Lower lobe of right lung (tissue), 2 donors: ENCODE measurements at regions not wholly inside any gene's neighbourhood (a gene's known extent, or its start where the extent isn't known, plus 50 kb on each side); places are given as distances from the start of the nearest gene placed in this dataset.

Experiments used
- ATAC-seq, 2 donors: fragments of 200-7000 bp; cut with Tn5 transposase; one replicate each; pipeline ENCODE4 v1.9.1; 2020 to 2022; ENCODE audit warnings: mild to moderate bottlenecking in 2 of 2, moderate library complexity in 2 of 2
- DNase-seq: peaks from one replicate; pipeline ENCODE4 v3.0.0-alpha.2; 2020
- H3K27ac ChIP-seq: fragments of 200-600 bp; one replicate; pipeline ENCODE4 v1.8.0; 2022
- H3K27me3 ChIP-seq: fragments of 200-600 bp; one replicate; pipeline ENCODE4 v1.8.0; 2022; ENCODE audit warnings: low read depth
- H3K36me3 ChIP-seq: fragments of 200-600 bp; one replicate; pipeline ENCODE4 v1.8.0; 2022; ENCODE audit warnings: mild to moderate bottlenecking
- H3K4me1 ChIP-seq: fragments of 200-600 bp; one replicate; pipeline ENCODE4 v1.8.0; 2022
- H3K4me3 ChIP-seq: fragments of 200-600 bp; one replicate; pipeline ENCODE4 v1.8.0; 2022; ENCODE audit warnings: mild to moderate bottlenecking
- H3K9me3 ChIP-seq: fragments of 200-600 bp; one replicate; pipeline ENCODE4 v1.8.0; 2022
- CTCF ChIP-seq: fragments of 200-600 bp; IDR thresholded peaks from one replicate; pipeline ENCODE4 v1.8.0; 2022; ENCODE audit warnings: antibody characterized with exemption, mild to moderate bottlenecking
- intact Hi-C: fragments of 100-400 bp; cut with DNase I; formaldehyde crosslinking; loops from one replicate; pipeline ENCODE4 v1.11.0; 2022
- donor health status: DM: no; HTN: yes; CAD: no; lungs with severe emphysema.

DNA sequence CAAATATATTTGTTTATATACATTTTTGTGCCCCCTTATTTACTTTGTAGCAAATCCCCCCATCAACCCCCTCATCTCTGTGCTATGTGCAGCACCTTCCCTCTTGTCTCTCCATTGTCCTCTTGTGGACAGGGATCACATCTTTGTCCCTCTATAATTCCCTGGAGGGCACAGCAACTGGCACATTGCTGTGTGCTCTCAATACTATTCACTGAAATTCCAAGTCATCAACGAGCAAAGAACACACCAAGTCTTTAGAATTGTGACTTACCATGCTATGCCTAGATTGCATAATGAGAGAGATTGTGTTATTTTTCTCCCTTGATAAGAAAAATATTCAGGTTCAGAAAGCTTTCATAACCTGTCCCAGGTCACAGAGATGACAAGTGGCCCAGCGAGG, 54.6 kb upstream of the ACAN start:
- TF ChIP-seq CTCF: no peak
- H3K27ac ChIP-seq: no peak overlapping the region
- no peak for DNase-seq
- H3K4me1 ChIP-seq: no peaks in the 10 kb centered on the region
- no peak overlapping the region for H3K4me3 ChIP-seq
- intact Hi-C loops: no loop called here
- peaks cover 11% of the 10 kb centered on the region for H3K27me3 ChIP-seq
- H3K36me3 ChIP-seq: no peaks in the 10 kb centered on the region
- ATAC-seq: no peak
- no peaks in the 10 kb centered on the region for H3K9me3 ChIP-seq

- H3K9me3 ChIP-seq: no peaks in the 10 kb centered on the region
- intact Hi-C loops: no loop called here
- DNase-seq (no peak), ATAC-seq (no peak)
- H3K27me3 ChIP-seq: peaks cover 3% of the 10 kb centered on the region
- H3K27ac ChIP-seq: no peak overlapping the region
- TF ChIP-seq CTCF: no peak
- no peaks in the 10 kb centered on the region for H3K4me1 ChIP-seq
- no peak overlapping the region for H3K4me3 ChIP-seq
- H3K36me3 ChIP-seq: no peaks in the 10 kb centered on the region
Observed at GRCh38 chr15:88749699-88750098, 53.5 kb upstream of the ACAN start.

DNA sequence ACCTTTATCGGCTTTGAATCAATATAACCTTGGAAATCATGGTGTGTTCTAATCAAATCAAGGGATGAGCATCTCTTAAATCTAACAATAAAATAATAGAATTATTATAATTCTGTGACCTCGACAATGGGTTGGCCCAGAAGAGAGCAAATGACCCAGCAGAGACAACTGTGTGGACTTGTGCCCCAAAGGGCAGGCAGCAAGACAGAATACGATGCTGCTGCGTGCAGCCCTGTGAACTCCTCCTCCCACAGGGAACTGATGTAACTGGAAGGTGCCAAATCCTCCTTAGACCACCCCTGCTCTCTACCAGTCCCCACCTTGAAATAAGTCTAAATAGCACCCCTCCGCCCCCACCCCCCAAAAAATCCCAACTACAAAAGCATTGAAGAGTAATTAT, 50.7 kb upstream of the ACAN start:
- Histone ChIP-seq H3K36me3 (no peaks in the 10 kb centered on the region), H3K27ac (no peak overlapping the region), H3K27me3 (peaks cover 6% of the 10 kb centered on the region), H3K9me3 (no peaks in the 10 kb centered on the region), H3K4me3 (no peak overlapping the region), H3K4me1 (no peaks in the 10 kb centered on the region)
- intact Hi-C loops: no loop called here
- no peak for DNase-seq
- no peak for ATAC-seq
- TF ChIP-seq CTCF: no peak

DNA sequence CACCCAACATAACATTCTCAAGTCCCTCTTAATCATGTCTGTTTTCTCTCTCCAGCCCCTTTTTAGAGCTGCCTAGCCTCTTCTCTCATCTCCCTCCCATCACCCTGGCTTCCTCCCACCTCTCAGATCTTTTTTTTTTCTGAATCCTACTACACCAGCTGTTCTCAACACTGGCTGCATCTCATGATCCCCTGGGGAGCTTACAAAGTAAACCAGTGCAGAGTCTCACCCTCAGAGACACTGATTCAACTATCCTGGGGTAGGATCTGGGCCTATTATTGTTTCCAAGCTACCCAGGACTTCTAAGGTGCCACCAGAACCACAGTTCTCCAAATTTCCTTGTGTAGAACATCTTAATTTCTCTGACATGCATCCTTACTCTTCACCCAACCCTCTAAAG, 50.3 kb upstream of the ACAN start:
- H3K36me3 ChIP-seq: no peaks in the 10 kb centered on the region
- no peaks in the 10 kb centered on the region for H3K4me1 ChIP-seq
- no peak overlapping the region for H3K4me3 ChIP-seq
- TF ChIP-seq CTCF: no peak
- no peak overlapping the region for H3K27ac ChIP-seq
- peaks cover 6% of the 10 kb centered on the region for H3K27me3 ChIP-seq
- DNase-seq (no peak), ATAC-seq (no peak)
- no peaks in the 10 kb centered on the region for H3K9me3 ChIP-seq
- intact Hi-C loops: no loop called here
